HG02884 (cell line): ENCODE measurements at regions not wholly inside any gene's neighbourhood (a gene's known extent, or its start where the extent isn't known, plus 50 kb on each side); places are given as distances from the start of the nearest gene placed in this dataset.

Experiments
- ATAC-seq: cut with Tn5 transposase; IDR thresholded peaks from one replicate; pipeline ENCODE4 v1.9.1; 2021; ENCODE audit warnings: mild to moderate bottlenecking, moderate library complexity; ENCODE audit not compliant: unreplicated experiment

DNA sequence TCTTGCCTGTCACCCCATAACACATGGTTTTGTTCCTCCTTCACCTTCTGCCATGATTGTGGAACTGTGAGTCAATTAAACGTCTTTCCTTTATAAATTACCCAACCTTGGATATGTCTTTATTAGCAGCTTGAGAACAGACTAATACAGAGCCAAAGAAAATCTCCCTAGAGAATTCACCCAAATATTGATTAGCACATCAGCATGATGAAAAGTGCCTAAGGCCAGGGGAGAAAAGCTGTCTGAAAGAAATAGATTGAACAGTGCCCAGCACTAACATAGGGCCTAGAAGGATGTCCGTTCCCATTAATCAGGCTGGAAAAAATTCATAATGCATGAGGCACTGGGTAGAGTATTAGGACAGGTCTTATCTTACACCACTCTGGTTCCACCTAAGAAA, 111.9 kb upstream of the CALN1 start:
- ATAC-seq = no peak

- no peak for ATAC-seq
Observed at GRCh38 chr7:72504061-72504706, 92.0 kb upstream of the CALN1 start.

DNA sequence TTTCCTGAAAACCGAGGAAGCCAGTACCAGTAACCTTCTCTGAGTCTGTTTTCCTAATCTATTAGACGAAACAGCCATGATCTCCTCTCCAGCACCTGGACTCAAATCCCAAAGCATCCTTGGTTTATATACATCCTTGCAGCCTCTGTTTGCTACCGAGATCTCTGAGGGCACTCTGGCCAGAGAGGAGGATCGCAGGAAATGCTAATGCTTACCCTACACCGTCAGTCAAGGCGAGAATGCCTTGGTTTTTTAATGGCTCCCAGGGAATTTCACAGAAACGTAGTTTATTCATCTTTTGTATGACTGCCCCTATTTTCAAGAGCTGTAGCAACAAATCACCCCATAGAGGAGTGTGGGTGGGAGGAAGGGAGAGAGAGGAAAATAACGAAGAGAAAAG, 91.5 kb upstream of the CALN1 start:
- no peak for ATAC-seq

DNA sequence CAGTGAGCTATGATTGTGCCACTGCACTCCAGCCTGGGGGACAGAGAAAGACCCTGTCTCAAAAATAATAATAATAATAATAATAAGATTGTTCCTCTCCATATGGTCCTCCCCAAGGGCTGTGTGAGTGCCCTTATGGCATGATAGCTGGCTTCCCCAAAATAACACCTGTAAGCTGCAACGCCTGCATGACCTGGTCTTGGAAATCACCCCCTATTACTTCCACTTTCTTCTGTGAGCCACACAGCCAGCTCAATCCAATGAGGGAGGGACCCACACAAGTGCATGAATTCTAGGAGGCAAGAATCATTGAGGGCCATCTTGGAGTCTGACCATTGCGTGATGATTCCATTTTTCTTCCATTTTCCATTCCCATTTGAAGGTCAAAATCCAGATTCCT, 82.7 kb upstream of the CALN1 start:
- ATAC-seq = no peak

DNA sequence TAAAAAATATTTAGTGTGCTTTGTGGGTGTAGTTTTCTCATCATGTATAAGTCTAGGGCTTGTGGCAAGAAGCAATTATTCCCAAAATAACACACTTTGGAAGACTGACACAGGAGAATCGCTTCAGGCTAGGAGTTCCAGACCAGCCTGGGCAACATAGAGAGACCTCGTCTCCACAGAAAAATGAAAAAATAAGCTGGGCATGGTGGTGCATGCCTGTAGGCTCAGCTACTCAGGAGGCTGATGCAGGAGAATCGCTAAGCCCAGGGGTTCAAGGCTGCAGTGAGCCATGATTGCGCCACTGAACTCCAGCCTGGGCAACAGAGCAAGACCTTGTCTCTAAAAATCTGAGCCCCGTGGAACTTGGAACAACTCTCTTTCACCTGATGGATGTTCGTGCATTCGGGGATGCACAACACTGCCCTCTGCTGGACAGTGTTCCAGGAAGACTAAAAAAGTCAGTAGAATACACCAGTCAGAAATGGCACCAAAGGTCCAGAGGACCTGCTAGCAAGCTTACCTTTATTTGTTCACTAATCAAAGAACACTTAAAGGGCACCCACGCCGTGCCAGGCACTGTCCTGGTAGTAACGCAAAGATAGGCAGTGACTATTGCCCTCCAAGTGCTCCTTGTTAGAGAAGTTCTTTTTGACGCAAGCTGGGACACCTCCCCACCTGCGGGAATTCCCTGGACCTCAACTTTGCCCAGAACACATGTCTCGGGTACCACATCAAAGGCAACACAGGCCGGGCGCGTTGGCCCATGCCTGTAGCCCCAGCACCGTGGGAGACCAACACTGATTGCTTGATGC, 81.9 kb upstream of the CALN1 start:
- peak; percentile 65 for ATAC-seq

DNA sequence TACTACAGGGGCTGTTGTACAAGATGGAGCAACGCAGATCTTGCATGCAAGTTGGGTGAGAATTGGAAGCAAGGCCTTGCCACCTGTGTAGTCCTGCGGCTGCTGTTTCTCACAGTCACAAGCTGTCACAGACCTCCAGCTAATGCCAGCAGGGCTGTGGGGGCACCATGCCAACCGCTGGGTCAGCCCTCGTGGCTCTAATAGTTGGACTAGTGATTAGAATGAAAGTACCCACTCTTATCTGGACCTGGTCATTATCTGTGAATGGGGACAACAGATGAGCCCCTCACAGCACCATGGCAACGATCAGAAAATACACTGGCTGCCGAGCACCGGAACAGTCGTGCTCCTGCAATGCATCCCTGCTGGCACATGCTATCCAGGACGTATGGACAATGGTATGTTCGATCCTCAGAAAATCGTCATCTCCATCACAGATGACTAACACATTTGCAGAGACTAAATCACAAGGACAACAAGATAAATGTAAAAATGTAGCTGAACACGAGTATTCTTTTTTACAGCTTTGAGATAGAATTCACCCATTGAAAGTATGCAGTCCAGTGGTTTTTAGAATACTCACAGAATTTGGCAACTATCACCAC, 80.4 kb upstream of the CALN1 start:
- ATAC-seq = no peak

DNA sequence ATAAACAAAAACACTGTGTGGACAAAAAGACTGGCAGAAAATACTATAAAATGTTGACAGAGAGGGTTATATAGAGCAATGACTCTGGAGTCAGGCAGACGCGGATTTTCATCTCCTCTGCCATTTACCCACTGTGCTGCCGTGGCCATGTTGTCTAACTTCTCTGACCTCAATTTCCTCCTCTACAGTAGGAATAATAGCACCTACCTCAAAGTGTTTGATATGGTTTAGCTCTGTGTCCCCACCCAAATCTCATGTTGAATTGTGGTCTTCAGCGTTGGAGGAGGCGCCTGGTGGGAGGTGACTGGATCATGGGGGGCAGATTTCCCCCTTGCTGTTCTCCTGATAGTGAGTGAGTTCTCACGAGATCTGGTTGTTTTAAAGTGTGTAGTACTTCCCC, 78.2 kb upstream of the CALN1 start:
- ATAC-seq = no peak

- ATAC-seq = no peak
Observed at GRCh38 chr7:72481934-72482333, 69.8 kb upstream of the CALN1 start.

DNA sequence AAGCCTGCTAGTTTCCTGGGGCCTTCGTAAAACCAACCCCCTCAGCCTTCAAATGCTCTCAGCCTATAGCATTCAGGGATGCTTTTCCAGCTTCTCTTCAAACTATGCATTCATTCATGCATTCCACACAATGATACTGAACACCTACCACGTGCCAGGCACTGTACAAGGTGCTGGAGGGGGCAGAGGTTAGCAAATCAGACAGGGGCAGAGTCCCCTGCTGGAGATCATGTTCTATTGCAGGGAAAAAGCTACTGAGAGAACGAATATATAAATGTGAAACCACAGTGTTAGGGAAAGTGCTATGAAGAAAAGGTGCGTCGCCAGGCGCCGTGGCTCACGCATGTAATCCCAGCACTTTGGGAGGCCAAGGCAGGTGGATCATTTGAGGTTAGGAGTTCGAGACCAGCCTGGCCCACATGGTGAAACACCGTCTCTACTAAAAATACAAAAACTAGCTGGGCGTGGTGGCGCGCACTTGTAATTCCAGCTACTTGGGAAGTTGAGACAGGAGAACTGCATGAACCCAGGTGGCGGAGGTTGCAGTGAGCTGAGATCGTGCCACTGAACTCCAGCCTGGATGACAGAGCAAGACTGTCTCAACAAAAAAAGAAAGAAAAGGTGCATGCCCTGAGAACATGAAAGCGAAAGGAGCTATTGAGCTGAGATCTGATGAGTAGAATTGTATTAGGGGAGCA, 64.6 kb upstream of the CALN1 start:
- ATAC-seq = no peak

- no peak for ATAC-seq
Observed at GRCh38 chr7:72467237-72467636, 55.1 kb upstream of the CALN1 start.

- ATAC-seq = no peak
Observed at GRCh38 chr7:72466797-72467196, 54.7 kb upstream of the CALN1 start.

- ATAC-seq = no peak
Observed at GRCh38 chr7:72465521-72465920, 53.4 kb upstream of the CALN1 start.

DNA sequence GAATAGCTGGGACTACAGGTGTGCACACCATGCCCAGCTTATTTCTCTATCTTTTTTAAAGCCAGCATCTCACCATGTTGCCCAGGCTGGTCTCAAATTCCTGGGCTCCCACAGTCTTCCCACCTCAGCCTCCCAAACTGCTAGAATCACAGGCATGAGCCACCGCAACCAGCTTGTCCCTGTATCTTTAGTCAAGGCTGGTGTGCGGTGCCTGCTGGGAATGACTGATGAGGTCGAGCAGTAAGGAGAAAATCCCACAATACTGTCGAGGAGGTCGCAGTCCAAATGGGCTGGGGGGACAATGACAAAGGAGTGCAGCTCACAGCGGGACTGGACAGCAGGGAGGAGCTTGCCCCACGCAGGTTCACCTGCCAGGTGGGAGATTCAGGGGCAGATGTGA, 50.2 kb upstream of the CALN1 start:
- no peak for ATAC-seq
